GM18505 (cell line): ENCODE measurements at regions not wholly inside any gene's neighbourhood (a gene's known extent, or its start where the extent isn't known, plus 50 kb on each side); places are given as distances from the start of the nearest gene placed in this dataset.

Experiments used
- ATAC-seq: cut with Tn5 transposase; IDR thresholded peaks from one replicate; pipeline ENCODE4 v1.9.1; 2021; ENCODE audit not compliant: unreplicated experiment
- POLR2A ChIP-seq: IDR thresholded peaks from 4 replicates; pipeline ENCODE4 v1.6.1; 2011; ENCODE audit warnings: borderline replicate concordance; ENCODE audit not compliant: insufficient read depth, insufficient read length; ENCODE audit errors: extremely low read depth

- ATAC-seq = no peak
- TF ChIP-seq POLR2A = no peak
Measured at GRCh38 chr2:43028188-43028587, 198.2 kb downstream of the ZFP36L2 start.

- no peak for ATAC-seq
- no peak for TF ChIP-seq POLR2A
Measured at GRCh38 chr2:43027097-43027873, 199.1 kb downstream of the ZFP36L2 start.

- no peak for TF ChIP-seq POLR2A
- no peak for ATAC-seq
Measured at GRCh38 chr2:43026426-43027096, 199.8 kb downstream of the ZFP36L2 start.

GRCh38 chr2:43025709-43026295 lies 200.6 kb downstream of the ZFP36L2 start:
- no peak for TF ChIP-seq POLR2A
- no peak for ATAC-seq

- ATAC-seq = no peak
- no peak for TF ChIP-seq POLR2A
Measured at GRCh38 chr2:43024515-43025011, 201.8 kb downstream of the ZFP36L2 start.

- no peak for TF ChIP-seq POLR2A
- ATAC-seq = no peak
Measured at GRCh38 chr2:43023791-43024514, 202.5 kb downstream of the ZFP36L2 start.

GRCh38 chr2:43022896-43023295 lies 203.5 kb downstream of the ZFP36L2 start:
- ATAC-seq = no peak
- TF ChIP-seq POLR2A = no peak

GRCh38 chr2:43021791-43022509 lies 204.5 kb downstream of the ZFP36L2 start:
- TF ChIP-seq POLR2A = no peak
- ATAC-seq = no peak

- ATAC-seq = no peak
- no peak for TF ChIP-seq POLR2A
Measured at GRCh38 chr2:43020990-43021669, 205.3 kb downstream of the ZFP36L2 start.

- no peak for ATAC-seq
- no peak for TF ChIP-seq POLR2A
Measured at GRCh38 chr2:43020296-43020695, 206.1 kb downstream of the ZFP36L2 start.

- ATAC-seq = no peak
- no peak for TF ChIP-seq POLR2A
Measured at GRCh38 chr2:43019536-43020183, 206.7 kb downstream of the ZFP36L2 start.

- ATAC-seq = no peak
- no peak for TF ChIP-seq POLR2A
Measured at GRCh38 chr2:43019025-43019367, 207.4 kb downstream of the ZFP36L2 start.

GRCh38 chr2:43018179-43019024 lies 208.0 kb downstream of the ZFP36L2 start:
- ATAC-seq = no peak
- TF ChIP-seq POLR2A = no peak
